Astrocyte (in vitro differentiated cells and primary cell): ENCODE measurements at regions not wholly inside any gene's neighbourhood (a gene's known extent, or its start where the extent isn't known, plus 50 kb on each side); places are given as distances from the start of the nearest gene placed in this dataset.

Experiments used
- DNase-seq: peaks from one replicate; pipeline ENCODE4 v3.0.0-alpha.2; 2010; ENCODE audit warnings: low read depth
- FAIRE-seq: peaks from 2 replicates; lab custom pipeline; 2011; peaks lifted over from hg19 to GRCh38; lab: Jason Lieb, UNC
- H2AFZ ChIP-seq: 2 replicates; pipeline ENCODE4 v1.6.0; 2012; ENCODE audit warnings: low read depth, low read length, inconsistent platforms
- H3K27ac ChIP-seq: 2 replicates; pipeline ENCODE4 v1.5.1; 2011; ENCODE audit warnings: low read depth, low read length, inconsistent platforms
- H3K27me3 ChIP-seq: 2 replicates; pipeline ENCODE4 v1.6.0; 2011; ENCODE audit warnings: low read length, inconsistent platforms; ENCODE audit not compliant: insufficient read depth
- H3K36me3 ChIP-seq: 2 replicates; pipeline ENCODE4 v1.5.1; 2011; ENCODE audit warnings: low read length, inconsistent platforms; ENCODE audit not compliant: insufficient read depth
- H3K4me1 ChIP-seq: 2 replicates; pipeline ENCODE4 v1.5.1; 2011; ENCODE audit warnings: low read length, inconsistent platforms; ENCODE audit not compliant: insufficient read depth
- H3K4me2 ChIP-seq: 2 replicates; pipeline ENCODE4 v1.6.0; 2012; ENCODE audit warnings: low read length, inconsistent platforms
- H3K4me3 ChIP-seq: 2 replicates; pipeline ENCODE4 v1.5.1; 2011; ENCODE audit warnings: low read depth, mild to moderate bottlenecking, low read length, inconsistent platforms; ENCODE audit not compliant: insufficient read depth
- H3K79me2 ChIP-seq: 2 replicates; pipeline ENCODE4 v1.6.0; 2012; ENCODE audit warnings: mild to moderate bottlenecking, low read length, inconsistent platforms; ENCODE audit not compliant: insufficient read depth
- H3K9ac ChIP-seq: 2 replicates; pipeline ENCODE4 v1.6.0; 2012; ENCODE audit warnings: mild to moderate bottlenecking, low read length, inconsistent platforms
- H3K9me3 ChIP-seq: 2 replicates; pipeline ENCODE4 v1.5.1; 2012; ENCODE audit warnings: low read depth, mild to moderate bottlenecking, low read length, inconsistent platforms; ENCODE audit not compliant: insufficient read depth
- H4K20me1 ChIP-seq: 2 replicates; pipeline ENCODE4 v1.6.0; 2012; ENCODE audit warnings: low read length, inconsistent platforms; ENCODE audit not compliant: insufficient read depth
- H3K27ac Mint-ChIP-seq: one replicate; pipeline ENCODE4 v1.8.0; 2021; ENCODE audit warnings: mild to moderate bottlenecking, mixed read lengths; ENCODE audit not compliant: unreplicated experiment
- H3K27me3 Mint-ChIP-seq: one replicate; pipeline ENCODE4 v1.8.0; 2021; ENCODE audit warnings: low read depth, mixed read lengths; ENCODE audit not compliant: unreplicated experiment
- H3K36me3 Mint-ChIP-seq: one replicate; pipeline ENCODE4 v1.8.0; 2021; ENCODE audit warnings: low read depth, mixed read lengths; ENCODE audit not compliant: unreplicated experiment
- H3K4me1 Mint-ChIP-seq: one replicate; pipeline ENCODE4 v1.8.0; 2021; ENCODE audit warnings: low read depth, mixed read lengths; ENCODE audit not compliant: unreplicated experiment
- H3K4me3 Mint-ChIP-seq: one replicate; pipeline ENCODE4 v1.8.0; 2021; ENCODE audit warnings: mild to moderate bottlenecking, moderate library complexity, mixed read lengths; ENCODE audit not compliant: unreplicated experiment
- H3K9me3 Mint-ChIP-seq: one replicate; pipeline ENCODE4 v1.8.0; 2021; ENCODE audit warnings: mild to moderate bottlenecking, mixed read lengths; ENCODE audit not compliant: unreplicated experiment
- CTCF ChIP-seq: IDR thresholded peaks from 2 replicates; pipeline ENCODE4 v1.5.1; 2011; ENCODE audit warnings: low read depth, mild to moderate bottlenecking, inconsistent platforms, low read length, moderate library complexity; ENCODE audit not compliant: insufficient read depth
- EZH2 ChIP-seq: IDR thresholded peaks from 2 replicates; pipeline ENCODE4 v1.6.1; 2012; ENCODE audit warnings: mild to moderate bottlenecking, low read length, inconsistent platforms; ENCODE audit not compliant: insufficient read depth

GRCh38 chr12:131351319-131352028 is 359.4 kb upstream of the SFSWAP start:
- Histone ChIP-seq H3K4me3 (no peak overlapping the region), H3K9me3 (peaks cover 7% of the 10 kb centered on the region), H3K9ac (no peak overlapping the region), H3K4me2 (no peak overlapping the region), H4K20me1 (no peaks in the 10 kb centered on the region), H3K27me3 (no peaks in the 10 kb centered on the region), H3K36me3 (no peaks in the 10 kb centered on the region), H3K79me2 (no peaks in the 10 kb centered on the region), H2AFZ (no peak overlapping the region), H3K27ac (no peak overlapping the region), H3K4me1 (no peaks in the 10 kb centered on the region)
- Mint-ChIP-seq H3K9me3 (peaks cover 8% of the 10 kb centered on the region), H3K27me3 (peaks cover 45% of the 10 kb centered on the region), H3K4me1 (no peaks in the 10 kb centered on the region), H3K27ac (no peak overlapping the region), H3K4me3 (no peak overlapping the region), H3K36me3 (no peaks in the 10 kb centered on the region)
- DNase-seq (no peak), FAIRE-seq (no peak)
- no peak for TF ChIP-seq EZH2
- TF ChIP-seq CTCF: no peak

GRCh38 chr12:131352296-131352900 is 358.5 kb upstream of the SFSWAP start:
- FAIRE-seq (no peak), DNase-seq (no peak)
- peaks cover 7% of the 10 kb centered on the region for H3K9me3 ChIP-seq
- H3K4me2 ChIP-seq: no peak overlapping the region
- H3K9me3 Mint-ChIP-seq: peaks cover 8% of the 10 kb centered on the region
- H3K4me1 ChIP-seq: no peaks in the 10 kb centered on the region
- no peak for TF ChIP-seq EZH2
- no peak for TF ChIP-seq CTCF
- H3K27ac Mint-ChIP-seq: no peak overlapping the region
- no peaks in the 10 kb centered on the region for H4K20me1 ChIP-seq
- no peak overlapping the region for H3K9ac ChIP-seq
- no peak overlapping the region for H2AFZ ChIP-seq
- H3K4me3 ChIP-seq: no peak overlapping the region
- H3K79me2 ChIP-seq: no peaks in the 10 kb centered on the region
- no peaks in the 10 kb centered on the region for H3K36me3 ChIP-seq
- H3K4me1 Mint-ChIP-seq: no peaks in the 10 kb centered on the region
- no peaks in the 10 kb centered on the region for H3K36me3 Mint-ChIP-seq
- peaks cover 50% of the 10 kb centered on the region for H3K27me3 Mint-ChIP-seq
- H3K4me3 Mint-ChIP-seq: no peak overlapping the region
- no peaks in the 10 kb centered on the region for H3K27me3 ChIP-seq
- no peak overlapping the region for H3K27ac ChIP-seq

GRCh38 chr12:131353376-131353775 is 357.5 kb upstream of the SFSWAP start:
- peaks cover 8% of the 10 kb centered on the region for H3K9me3 Mint-ChIP-seq
- Histone ChIP-seq H3K4me2 (no peak overlapping the region), H3K4me1 (no peaks in the 10 kb centered on the region), H4K20me1 (no peaks in the 10 kb centered on the region), H3K4me3 (no peak overlapping the region), H3K27ac (no peak overlapping the region), H3K27me3 (no peaks in the 10 kb centered on the region), H3K36me3 (no peaks in the 10 kb centered on the region), H3K79me2 (no peaks in the 10 kb centered on the region), H3K9ac (no peak overlapping the region), H3K9me3 (no peaks in the 10 kb centered on the region), H2AFZ (no peak overlapping the region)
- DNase-seq: no peak
- no peak overlapping the region for H3K27ac Mint-ChIP-seq
- H3K4me1 Mint-ChIP-seq: no peaks in the 10 kb centered on the region
- TF ChIP-seq EZH2 (no peak), CTCF (no peak)
- H3K27me3 Mint-ChIP-seq: peaks cover 47% of the 10 kb centered on the region
- FAIRE-seq: no peak
- no peaks in the 10 kb centered on the region for H3K36me3 Mint-ChIP-seq
- no peak overlapping the region for H3K4me3 Mint-ChIP-seq
